Keratinocyte (primary cell): ENCODE measurements at regions not wholly inside any gene's neighbourhood (a gene's known extent, or its start where the extent isn't known, plus 50 kb on each side); places are given as distances from the start of the nearest gene placed in this dataset.

Experiments
- EZH2 ChIP-seq: IDR thresholded peaks from one replicate; pipeline ENCODE4 v1.6.1; 2012; ENCODE audit warnings: inconsistent platforms, mild to moderate bottlenecking, low read length, moderate library complexity
- TF ChIP-seq, protein P1 (sequence below), 3 experiments: IDR thresholded peaks in 1 of 3; conservative IDR thresholded peaks in 1 of 3; optimal IDR thresholded peaks in 1 of 3; 2 replicates in 2 of 3; 3 replicates in 1 of 3; pipeline versions ENCODE3 to v1.5.1; 2011; ENCODE audit warnings: low read length in 3 of 3, mild to moderate bottlenecking in 3 of 3, moderate library complexity in 2 of 3, control low read depth in 1 of 3, inconsistent platforms in 1 of 3; ENCODE audit not compliant: insufficient read depth in 2 of 3; ENCODE audit errors: extremely low read depth in 1 of 3

DNA sequence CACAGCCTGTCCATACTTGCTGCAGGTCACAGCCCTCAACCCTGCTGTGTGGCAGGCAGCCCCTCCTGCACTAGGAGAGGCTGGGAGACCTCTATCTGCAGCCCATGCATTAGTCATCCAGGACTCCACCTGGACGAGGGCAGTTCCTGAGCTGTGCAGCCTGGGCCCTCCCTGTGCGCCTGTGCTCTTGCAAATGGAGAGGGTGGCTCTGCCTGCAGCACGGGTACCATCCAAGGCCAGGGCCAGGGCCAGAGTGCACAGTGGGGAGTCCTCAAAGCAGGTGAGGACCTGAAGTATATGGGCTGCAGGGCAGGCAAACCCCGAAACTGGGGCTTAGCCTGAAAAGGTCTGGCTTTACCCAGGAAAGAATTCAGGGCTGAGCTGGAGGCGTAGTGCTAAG is 89.8 kb upstream of the PHACTR3 start:
- TF ChIP-seq EZH2: no peak
- TF ChIP-seq, protein P1, sequence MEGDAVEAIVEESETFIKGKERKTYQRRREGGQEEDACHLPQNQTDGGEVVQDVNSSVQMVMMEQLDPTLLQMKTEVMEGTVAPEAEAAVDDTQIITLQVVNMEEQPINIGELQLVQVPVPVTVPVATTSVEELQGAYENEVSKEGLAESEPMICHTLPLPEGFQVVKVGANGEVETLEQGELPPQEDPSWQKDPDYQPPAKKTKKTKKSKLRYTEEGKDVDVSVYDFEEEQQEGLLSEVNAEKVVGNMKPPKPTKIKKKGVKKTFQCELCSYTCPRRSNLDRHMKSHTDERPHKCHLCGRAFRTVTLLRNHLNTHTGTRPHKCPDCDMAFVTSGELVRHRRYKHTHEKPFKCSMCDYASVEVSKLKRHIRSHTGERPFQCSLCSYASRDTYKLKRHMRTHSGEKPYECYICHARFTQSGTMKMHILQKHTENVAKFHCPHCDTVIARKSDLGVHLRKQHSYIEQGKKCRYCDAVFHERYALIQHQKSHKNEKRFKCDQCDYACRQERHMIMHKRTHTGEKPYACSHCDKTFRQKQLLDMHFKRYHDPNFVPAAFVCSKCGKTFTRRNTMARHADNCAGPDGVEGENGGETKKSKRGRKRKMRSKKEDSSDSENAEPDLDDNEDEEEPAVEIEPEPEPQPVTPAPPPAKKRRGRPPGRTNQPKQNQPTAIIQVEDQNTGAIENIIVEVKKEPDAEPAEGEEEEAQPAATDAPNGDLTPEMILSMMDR (optimal IDR thresholded peaks at IDR 0.05 in 1 of 3, IDR thresholded peaks at IDR 0.05 in 1 of 3, conservative IDR thresholded peaks at IDR 0.05 in 1 of 3; ENCODE audit: extremely low read depth in 1 of 3, insufficient read depth in 2 of 3, low read length in 3 of 3): no peak
